DMS79 (cell line): ENCODE measurements at regions not wholly inside any gene's neighbourhood (a gene's known extent, or its start where the extent isn't known, plus 50 kb on each side); places are given as distances from the start of the nearest gene placed in this dataset.

Experiments
- DNase-seq: peaks from one replicate; lab custom pipeline; 2025; lab: John Stamatoyannopoulos, UW

DNA sequence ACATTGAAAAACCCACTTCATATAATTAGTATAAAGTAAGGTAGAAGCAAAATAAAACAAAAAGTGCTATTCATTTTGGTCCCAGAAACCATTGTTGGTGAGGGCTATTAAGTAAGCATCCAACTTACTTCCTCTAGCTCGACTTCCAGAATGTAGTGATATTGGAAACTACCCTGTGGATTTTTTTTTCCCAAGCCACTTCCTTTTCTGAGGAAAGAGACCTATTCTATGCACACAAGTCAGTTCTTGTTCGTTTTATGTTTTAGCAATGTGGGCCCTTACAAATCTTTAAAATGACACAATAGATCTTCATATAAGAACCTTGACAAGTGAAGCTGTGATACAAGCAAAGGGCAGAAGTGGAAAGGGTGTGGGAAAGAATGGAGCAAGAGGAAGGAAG is 402.0 kb upstream of the TBL1XR1 start:
- no peak for DNase-seq

GRCh38 chr3:177599837-177600236 is 402.6 kb upstream of the TBL1XR1 start:
- DNase-seq, result no peak

DNA sequence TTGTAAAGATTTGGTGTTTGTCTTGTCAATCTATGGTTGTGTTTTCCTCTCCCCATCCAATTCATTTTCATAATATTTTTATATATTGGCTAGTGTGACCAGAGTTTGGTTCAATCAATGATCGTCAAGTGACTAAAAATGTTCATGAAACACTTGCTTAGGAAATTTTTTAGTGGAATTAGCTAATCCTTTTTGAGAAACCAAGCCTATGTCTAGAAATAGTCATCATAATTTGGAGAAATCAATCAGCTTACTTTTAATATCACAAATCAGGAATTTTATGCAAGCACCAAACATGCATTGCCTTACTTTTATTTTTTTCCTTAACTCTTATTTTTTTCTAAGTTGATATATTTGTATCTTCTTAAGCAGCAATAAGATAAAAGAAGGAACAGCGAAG is 403.1 kb upstream of the TBL1XR1 start:
- no peak for DNase-seq

GRCh38 chr3:177601152-177601551 is 403.9 kb upstream of the TBL1XR1 start:
- no peak for DNase-seq

DNA sequence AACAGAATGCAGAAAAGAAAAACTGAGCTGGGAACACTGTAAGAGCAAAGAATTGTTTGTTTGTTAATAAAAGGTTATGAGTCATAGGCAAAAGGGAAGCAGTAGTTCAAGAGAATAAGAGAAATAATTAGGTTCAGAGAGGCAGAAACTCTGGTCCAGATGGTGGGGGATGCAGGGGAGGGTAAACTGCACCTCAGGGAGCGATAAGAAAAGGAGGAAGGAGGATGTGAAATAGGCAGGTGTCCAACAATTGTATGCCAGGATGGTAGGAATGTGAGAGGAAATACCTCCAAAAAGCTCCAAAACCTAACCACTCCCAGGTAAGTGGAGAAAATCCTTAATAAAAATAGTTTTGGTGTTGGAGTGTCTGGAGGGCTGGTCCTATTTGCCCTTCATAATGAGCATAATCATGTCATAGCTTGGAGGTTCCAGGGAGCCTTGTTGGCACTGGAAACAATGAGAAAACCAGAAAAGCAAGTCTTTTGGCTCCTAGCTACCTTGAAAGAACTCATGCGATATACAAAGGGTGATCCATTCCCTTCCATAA is 405.4 kb upstream of the TBL1XR1 start:
- peak; percentile 53 for DNase-seq

DNA sequence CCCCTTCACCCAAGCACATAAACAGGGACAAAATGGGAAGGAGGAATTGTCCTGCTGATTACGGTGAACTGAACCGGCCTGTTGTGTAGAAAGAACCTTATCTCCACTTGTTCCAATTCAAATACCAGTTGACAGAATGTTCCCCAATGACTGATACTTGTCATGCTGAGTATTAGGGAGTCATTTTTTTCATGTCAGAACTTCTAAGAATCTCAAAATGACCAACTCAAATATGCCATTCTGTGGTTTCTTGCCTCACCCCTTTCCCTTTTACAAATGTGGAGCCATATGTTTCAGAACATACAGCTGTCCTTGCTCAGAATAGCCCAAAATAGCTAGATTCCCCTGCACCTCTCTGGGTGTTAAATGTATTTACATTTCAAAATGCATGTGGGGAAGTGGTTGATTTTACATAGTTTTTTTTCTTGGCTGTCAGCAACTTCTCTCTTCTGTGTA is 405.9 kb upstream of the TBL1XR1 start:
- no peak for DNase-seq

DNA sequence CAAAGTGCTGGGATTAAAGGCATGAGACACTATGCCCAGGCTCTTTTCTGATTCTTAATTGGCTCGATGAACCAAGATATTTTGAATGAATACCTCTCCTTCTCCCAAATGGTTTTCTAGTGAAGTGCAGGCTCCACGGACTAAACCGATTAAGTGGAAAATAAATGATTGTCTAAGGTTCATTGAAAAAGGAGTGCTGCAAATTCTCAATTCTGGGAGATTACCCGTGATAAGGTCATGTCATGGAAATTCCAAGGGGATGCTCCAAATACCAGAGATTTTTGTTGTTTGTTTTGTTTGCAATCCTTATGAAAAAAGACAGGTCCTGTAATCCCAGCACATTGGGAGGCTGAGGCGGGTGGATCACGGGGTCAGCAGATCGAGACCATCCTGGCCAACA is 406.9 kb upstream of the TBL1XR1 start:
- DNase-seq, result no peak

DNA sequence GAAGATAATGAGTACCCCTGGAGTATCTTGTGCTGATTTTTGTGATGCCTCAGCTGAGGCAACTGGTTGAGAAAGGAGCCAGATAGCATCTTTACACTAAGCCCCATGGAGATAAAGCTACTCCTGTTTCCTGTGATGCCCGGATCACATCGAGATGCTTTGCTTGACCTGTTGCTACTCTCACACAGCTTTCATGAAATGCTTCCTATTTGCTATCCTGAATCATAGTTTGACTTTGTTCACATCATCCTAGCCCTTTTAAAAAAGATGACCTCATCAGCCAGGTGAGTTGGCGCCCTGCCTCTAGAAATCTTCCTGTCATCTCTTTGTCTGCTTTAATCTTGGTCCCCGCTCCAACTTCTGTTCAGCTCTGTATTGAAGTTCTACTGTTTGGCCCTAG is 409.6 kb upstream of the TBL1XR1 start:
- DNase-seq, result no peak

DNA sequence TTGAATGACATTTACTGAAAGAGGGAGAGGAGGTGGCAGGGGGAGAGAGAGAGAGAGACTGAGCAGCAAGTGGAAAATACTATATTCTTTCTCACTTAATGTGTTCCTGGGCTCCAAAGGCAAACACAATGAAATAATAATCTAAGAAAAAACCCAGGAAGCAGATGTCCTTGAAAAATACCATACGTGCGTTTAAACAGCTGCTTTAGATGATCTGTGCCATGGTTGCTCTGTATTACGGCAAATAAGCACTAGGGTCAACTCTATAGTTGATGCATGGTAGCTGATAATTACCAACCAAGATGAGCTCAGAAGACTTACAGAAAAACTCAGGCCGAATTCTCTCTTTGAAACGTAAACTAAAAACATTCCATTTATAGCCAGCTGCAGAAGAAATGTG is 410.3 kb upstream of the TBL1XR1 start:
- no peak for DNase-seq

DNA sequence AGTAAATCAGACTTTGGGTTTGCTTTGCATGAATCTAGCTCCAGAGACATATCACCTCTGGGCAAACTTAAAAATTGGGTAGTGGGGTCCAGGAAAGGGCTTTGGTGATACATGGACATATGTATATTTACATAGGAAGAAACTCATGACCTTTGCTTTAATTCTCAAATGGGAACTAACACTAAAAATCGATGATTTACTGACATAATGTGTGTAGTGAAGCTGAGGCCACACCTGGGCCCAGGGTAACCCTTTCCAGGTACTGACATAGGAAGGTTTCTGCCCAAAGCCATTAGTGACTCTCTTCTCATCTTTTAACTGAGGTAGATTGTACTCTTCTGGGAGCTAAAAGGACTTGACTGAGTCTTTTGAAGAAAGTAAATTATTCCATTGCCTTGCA is 411.2 kb upstream of the TBL1XR1 start:
- no peak for DNase-seq

DNA sequence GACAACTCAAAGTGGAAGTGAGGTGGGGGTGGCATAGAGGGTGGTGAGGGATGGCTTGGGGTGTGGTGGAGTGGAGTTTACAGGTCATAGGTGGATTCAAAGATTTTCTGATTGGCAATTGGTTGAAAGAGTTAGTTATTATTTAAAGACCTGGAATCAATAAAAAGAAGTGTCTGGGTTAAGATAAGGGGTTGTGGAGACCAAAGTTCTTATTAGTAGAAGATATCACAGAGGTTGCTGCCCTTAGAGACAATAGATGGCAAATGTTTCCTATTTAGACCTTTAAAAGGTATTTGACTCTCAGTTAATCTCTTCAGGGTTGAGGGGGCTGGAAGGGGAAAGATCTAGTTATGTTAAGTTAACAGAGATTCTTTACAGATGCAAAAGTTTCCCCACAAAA is 412.3 kb upstream of the TBL1XR1 start:
- DNase-seq, result no peak

GRCh38 chr3:177610262-177610661 is 413.0 kb upstream of the TBL1XR1 start:
- no peak for DNase-seq

DNA sequence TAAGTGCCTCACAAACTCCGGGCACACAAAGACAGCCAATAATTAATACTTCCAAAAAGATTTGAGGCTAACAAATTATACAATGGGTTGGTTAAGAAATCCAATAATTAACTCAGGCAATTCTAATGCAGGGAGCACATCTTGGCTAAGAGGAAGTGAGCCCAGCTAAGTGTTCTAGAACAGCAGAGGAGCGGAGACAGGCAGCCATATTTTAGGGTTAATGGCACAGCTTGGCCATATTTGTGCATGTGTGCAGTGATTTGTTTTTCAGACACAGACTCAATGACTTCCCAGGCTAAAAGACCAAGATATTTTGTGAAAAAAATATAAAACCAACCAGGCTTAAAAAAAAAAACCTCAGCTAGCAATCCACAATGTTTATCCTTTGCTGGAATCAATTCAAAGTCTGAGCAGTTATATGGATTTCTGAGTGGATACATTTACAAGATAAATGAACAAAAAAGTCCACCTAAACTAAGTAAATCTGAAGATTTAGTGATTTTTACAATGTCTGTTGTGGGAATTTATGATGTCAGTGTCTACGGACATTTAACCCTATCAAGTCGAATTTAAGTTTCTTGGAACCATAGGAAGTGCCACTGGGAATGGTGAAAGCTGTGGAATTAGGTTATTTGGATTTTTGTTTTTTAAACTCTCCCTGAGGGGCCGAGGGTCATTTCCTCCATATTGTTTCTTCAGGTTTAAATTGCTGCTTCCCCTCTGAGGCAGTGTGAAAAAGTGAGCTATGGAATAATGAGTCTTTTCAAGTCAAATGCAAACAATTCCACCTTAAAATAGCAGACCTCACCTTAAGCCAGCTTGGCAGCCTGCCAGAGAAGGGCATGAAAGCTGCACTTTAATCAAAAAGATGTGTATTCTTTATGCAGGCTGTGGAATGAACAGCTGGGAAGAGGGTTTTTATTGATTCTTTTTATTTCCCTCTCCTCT is 413.7 kb upstream of the TBL1XR1 start:
- peak; percentile 51 for DNase-seq

DNA sequence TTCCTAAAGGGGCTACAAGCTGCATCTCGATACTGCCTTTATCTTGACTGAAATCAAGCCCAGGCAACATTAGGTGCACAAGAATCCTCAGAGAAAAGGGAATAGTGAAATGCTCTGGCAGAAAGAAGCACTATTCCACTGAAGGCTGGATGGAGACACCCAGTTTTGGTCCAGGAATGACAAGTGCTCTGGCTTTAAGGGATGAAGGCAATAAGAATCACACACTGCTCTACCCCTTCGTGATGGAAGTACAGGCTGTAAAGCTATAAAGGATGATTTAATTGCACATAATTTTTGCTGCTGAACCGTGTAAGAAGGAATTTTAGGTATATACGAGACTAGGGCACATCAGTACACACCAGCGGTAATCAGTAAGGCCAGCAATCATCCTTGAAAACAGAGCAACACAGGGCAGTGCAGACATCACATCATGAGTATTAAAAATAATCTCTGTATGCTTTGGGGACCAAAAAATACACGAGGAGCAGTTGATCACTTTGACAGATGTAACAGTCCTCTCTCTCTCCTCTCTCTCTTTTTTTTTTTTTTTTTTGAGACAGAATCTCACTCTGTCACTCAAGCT is 414.6 kb upstream of the TBL1XR1 start:
- DNase-seq, result no peak

- DNase-seq, result no peak
Observed at GRCh38 chr3:177613901-177614300, 416.6 kb upstream of the TBL1XR1 start.

- DNase-seq, result no peak
Observed at GRCh38 chr3:177615015-177615414, 417.7 kb upstream of the TBL1XR1 start.

GRCh38 chr3:177618873-177619733 is 421.8 kb upstream of the TBL1XR1 start:
- DNase-seq, result peak; percentile 52

DNA sequence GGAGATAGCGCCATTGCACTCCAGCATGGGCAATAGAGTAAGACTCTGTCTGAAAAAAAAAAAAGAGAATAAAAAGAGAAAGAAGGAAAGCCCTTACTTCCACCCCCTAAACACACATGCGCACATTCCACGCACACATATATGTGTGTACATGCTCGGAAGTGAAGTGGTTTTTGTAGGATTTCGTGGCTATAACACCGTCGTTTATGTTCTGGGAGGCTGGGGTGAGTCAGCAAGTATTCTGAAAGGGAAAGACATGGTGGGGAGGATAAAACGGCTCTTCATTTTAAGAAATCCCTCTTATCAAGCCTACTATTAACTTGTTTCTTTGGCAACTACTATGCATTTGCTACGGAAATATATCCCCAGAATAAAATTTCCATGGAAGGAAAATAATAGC is 422.8 kb upstream of the TBL1XR1 start:
- no peak for DNase-seq

- no peak for DNase-seq
Observed at GRCh38 chr3:177622520-177622919, 425.2 kb upstream of the TBL1XR1 start.

DNA sequence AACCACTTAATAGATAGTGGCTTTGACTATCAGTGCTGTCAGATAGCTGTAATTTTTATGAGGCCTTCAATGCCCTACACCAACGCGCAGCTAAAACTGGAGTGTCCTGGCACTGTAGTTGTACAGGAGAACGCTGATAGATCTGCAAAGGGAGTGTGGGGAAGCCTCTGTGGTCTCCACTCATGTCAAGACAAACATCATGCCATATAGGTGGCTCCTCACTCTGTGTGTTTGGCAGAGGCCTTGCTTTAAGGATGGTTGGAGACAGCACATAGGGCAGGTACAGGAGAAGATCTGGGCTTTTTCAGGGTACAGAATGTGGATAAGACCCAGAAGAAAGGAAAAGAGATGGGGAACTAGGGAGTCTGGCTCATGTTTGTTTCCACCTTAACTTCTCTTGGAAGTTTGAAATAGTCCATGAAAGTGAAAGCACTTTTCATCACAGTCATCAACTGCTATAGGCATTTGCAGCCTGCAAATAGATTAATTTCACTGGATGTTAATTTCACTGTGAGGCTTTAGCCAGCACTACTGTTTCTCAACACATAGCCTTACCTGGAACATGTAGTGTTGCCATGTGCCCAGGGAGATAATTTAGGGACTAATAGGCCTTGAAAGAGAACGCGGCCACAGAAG is 425.8 kb upstream of the TBL1XR1 start:
- DNase-seq, result no peak
